Eye (tissue), 1 donor: ENCODE measurements at regions not wholly inside any gene's neighbourhood (a gene's known extent, or its start where the extent isn't known, plus 50 kb on each side); places are given as distances from the start of the nearest gene placed in this dataset.

ENCODE experiments used
- DNase-seq: peaks from one replicate; pipeline ENCODE4 v3.0.0-alpha.2; 2015

DNA sequence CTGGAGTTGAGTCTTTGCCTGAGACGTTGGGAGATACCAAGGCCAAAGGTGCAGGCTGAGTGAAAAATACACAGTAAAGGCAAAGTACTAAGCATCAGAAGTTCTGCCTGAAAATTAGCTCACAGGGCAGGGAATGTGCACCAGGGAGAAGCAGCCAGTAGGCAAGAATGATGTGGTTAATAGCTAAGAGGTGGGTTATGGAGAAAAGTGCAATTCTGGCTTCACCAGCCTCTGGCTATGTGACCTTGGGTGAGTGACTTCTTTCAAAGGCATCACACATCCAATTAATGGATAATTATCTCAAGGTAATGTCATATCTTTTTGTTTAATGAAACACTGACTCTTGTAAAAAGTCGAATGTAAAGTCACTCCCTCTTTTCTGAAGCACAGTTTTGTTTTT, 230.7 kb upstream of the FGGY start:
- DNase-seq: no peak

DNA sequence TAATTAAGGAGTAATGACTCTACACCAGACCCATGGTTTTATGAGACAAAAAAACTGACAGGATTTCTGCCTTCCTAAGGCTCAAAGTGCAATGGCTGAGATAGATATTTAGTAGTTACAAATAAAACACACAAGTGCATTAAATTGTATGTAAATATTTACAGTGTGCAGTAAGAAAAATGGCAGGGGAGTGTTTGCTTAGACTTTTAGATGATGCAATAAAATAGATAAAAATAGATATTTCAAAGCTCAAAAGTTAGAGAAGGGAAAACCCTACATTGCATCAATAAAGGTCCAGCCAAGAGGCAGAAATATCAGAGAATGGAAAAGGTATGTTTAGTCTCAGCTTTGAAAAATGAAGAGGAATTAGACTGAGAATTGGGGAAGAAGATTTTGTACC, 226.3 kb upstream of the FGGY start:
- DNase-seq: no peak

DNA sequence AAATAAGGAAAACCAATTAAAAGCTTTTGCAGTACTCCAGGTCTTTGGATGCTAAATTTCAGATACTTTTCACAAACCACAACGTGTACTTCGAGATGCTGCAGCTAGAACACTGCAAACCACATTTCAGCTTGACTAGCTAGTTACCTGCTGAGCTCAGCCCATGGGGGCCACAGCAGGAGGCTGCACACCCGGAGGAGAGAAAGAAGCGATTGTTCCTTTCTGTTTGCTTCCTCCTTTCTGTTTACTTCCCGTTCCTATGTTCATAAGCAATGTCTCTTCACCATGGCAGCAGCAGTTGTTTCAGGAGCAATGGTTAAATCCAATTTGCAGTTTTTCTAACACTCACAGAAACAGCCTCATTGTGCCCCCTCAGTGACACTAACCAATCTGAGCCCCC, 225.6 kb upstream of the FGGY start:
- DNase-seq: no peak

DNA sequence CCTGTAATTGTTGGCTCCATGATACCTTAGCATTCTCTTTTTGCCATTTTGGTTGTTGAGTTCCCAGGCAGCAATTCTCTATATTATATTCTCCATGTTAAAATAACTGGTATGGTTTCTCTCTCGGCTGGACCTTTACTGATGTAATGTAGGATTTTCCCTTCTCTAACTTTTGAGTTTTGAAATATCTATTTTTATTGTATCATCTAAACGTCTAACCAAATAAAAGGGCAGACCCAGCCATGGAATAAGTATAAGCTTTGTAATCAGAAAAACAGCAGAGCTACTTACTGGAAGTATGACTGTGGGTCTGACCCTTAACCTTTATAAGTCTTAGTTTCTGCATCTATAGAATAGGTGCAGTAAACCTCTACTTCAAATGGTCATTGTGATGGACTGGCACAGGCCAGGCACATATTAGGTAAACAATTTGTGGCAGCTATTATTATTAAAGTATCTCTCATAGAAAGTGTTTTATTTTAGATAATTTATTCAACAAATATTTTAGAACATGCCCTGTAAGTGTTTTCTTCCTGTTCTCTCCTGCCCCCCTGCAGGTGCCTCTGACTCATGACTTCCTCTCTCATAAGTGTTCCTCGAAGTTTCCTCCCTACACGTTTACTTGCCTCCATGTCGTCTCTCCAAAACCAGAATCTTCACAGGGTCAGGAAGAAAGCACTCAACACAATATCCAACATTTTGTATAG, 224.9 kb upstream of the FGGY start:
- DNase-seq: no peak

GRCh38 chr1:59072583-59072947, 224.3 kb upstream of the FGGY start:
- no peak for DNase-seq

- DNase-seq: no peak
Observed at GRCh38 chr1:59074598-59074997, 222.3 kb upstream of the FGGY start.

- no peak for DNase-seq
Observed at GRCh38 chr1:59075021-59075420, 221.9 kb upstream of the FGGY start.

DNA sequence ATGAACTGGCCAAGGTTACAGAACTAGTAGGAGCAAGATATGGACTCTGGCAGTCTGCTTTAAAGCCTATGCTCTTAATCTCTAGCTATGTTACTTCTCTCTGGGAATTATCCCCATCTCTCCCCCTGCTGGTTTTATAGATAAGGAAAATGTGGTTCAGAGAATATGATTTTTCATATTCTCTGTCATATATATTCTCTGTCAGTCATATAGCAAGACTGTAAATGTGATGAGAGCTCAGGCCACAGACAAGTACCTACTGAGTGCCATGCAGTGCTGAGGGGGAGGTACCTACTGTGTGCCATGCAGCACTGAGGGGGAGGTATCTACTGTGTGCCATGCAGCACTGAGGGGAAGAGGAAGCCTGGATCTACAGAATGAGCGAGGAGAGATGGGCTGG, 220.3 kb upstream of the FGGY start:
- no peak for DNase-seq

- no peak for DNase-seq
Observed at GRCh38 chr1:59077466-59078069, 219.3 kb upstream of the FGGY start.

- DNase-seq: peak; percentile 75
Observed at GRCh38 chr1:59078070-59078800, 218.7 kb upstream of the FGGY start.

GRCh38 chr1:59078866-59079265, 218.0 kb upstream of the FGGY start:
- DNase-seq: no peak

GRCh38 chr1:59079434-59080140, 217.3 kb upstream of the FGGY start:
- no peak for DNase-seq

DNA sequence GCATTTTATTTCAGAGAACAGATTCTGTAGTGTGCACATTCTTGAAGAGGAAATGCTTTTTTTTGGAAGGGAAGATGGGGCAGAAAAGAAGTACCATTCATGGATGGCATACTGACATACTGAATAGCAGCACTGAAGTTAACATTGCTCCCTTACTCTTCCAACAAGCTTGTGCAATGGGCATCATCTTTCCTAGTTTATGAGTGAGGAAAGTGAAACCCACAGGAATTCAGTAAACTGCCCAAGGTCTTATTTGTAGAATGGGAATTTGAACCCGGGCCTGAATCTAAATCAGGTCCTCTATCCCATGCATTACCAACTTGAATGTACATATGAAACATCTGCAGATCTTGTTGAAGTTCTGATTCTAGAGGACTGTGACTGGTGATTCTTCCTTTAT, 215.7 kb upstream of the FGGY start:
- DNase-seq: no peak

GRCh38 chr1:59081795-59082194, 215.1 kb upstream of the FGGY start:
- DNase-seq: no peak

- DNase-seq: no peak
Observed at GRCh38 chr1:59083946-59084865, 212.7 kb upstream of the FGGY start.

DNA sequence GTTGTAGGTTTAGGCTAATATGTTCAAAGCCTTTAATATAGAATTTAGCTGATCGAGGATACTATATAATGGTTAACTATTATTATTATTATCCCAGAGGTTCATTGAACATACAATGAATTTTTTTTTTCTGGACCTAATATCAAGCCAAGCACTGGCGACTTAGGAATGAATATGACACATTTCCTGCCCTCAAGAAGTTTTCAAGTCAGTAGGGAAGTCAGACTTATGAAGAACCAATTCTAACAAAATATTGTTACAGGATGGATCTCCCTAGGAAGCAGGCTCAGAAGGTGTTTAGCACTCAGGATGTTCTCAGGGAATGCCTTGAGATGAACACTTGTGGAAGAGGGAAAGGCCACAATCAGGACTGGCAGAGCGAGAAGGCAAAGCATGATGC, 211.8 kb upstream of the FGGY start:
- DNase-seq: no peak

DNA sequence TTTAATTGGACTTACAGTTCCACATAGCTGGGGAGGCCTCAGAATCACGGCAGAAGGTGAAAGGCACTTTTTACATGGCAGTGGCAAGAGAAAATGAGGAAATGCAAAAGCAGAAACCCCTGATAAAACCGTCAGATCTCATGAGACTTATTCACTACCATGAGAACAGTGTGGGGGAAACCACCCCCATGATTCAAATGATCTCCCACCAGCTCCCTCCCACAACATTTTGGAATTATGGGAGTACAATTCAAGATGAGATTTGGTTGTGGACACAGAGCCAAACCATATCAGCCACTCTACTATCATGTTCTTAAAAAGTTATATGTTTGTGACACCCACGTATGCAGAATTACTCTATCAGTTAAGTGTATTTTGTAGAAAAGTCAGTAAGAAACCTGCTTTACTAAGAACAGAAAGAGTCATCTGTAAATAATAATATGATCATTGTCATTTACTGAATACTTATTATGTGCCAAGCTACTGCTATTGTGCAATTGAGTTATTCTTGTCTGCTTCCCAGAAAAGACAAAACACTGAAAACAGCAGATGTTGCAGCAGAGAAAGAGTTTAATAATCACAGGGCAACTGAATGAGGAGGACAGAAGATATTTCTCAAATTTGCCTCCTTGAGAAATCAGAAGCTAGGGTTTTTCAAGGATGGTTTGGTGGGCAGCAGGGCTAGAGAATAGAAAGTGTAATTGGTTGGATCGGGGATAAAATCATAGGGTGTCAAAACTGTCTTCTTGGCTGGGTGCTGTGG, 207.7 kb upstream of the FGGY start:
- no peak for DNase-seq

GRCh38 chr1:59089922-59090457, 206.9 kb upstream of the FGGY start:
- DNase-seq: no peak

- no peak for DNase-seq
Observed at GRCh38 chr1:59092126-59092525, 204.8 kb upstream of the FGGY start.

GRCh38 chr1:59094001-59094400, 202.9 kb upstream of the FGGY start:
- no peak for DNase-seq

DNA sequence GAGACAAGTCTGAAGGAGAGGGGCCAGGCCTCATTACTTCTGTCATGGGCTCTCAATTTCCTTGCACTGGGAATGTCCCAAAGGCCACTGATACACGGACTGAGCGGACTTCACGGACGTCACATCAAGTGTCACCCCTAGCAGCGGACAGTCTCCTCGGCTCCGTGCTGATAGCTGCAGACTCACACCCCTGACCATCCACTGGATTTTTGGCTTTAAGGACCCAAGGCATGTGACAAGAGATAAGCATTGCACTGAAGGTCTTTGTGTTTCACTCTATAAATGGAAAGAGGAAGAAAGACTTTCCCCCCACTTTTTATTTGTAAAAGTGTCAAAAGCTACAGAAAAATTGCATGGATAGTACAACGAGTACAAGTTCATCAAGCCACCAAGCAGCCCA, 200.4 kb upstream of the FGGY start:
- no peak for DNase-seq

GRCh38 chr1:59098655-59099054, 198.2 kb upstream of the FGGY start:
- DNase-seq: no peak
